ENCODE measurements at regions not wholly inside any gene's neighbourhood (a gene's known extent, or its start where the extent isn't known, plus 50 kb on each side); places are given as distances from the start of the nearest gene placed in this dataset.

DNA sequence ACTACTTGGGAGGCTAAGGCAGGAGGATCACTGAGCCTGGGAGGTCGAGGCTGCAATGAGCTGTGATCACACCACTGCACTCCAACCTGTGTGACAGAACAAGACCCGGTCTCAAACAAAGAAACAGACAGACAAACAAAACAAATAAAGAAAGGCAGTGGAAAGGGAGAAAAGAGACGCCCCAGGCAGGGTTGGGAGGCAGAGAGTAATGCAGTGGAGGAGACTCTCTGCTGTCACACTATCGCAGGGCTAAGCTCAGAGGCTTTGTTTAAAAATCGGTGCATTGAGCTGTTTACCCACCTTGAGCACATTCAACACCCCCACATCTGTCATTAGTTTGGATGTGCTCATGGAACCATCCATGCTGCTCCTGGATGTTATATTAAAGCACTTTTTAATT lies 84.2 kb upstream of the RMP24 start:
- TF ChIP-seq POLR2A (IDR thresholded peaks at IDR 0.05; ENCODE audit: low read depth, low read length) (no peak), POU2F2 (IDR thresholded peaks at IDR 0.05; ENCODE audit: low read depth, low read length) (no peak), POLR2AphosphoS5 (IDR thresholded peaks at IDR 0.05; ENCODE audit: low read depth, low read length) (no peak), TAF1 (IDR thresholded peaks at IDR 0.05; ENCODE audit: low read depth, low read length) (no peak), SPI1 (IDR thresholded peaks at IDR 0.05; ENCODE audit: low read depth, low read length) (no peak), PAX5 (IDR thresholded peaks at IDR 0.05; ENCODE audit: insufficient read depth, low read length, severe bottlenecking) (no peak)

Data from GM12891 (cell line).